ENCODE measurements at regions not wholly inside any gene's neighbourhood (a gene's known extent, or its start where the extent isn't known, plus 50 kb on each side); places are given as distances from the start of the nearest gene placed in this dataset.

DNA sequence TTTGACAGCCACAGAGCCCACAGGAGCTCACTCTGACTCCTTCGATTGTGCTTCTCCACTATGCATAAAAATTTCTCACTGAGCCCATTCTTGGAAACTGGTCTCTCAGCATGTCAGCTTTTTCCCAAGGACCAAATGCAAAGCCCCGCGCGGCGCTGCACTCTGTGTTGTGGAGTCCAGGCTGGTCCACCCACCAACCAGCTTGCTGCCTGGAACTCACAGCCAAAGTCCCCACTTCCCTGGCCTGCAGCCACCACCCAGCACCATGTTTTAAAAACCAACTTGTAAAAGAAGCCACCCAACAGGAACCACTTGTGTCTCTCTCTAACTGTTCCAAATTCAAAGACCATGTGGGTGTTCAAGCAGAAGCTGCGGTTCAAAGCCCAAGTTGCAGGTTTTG is 124.4 kb downstream of the SPATA19 start:
- DNase-seq: no peak

DNA sequence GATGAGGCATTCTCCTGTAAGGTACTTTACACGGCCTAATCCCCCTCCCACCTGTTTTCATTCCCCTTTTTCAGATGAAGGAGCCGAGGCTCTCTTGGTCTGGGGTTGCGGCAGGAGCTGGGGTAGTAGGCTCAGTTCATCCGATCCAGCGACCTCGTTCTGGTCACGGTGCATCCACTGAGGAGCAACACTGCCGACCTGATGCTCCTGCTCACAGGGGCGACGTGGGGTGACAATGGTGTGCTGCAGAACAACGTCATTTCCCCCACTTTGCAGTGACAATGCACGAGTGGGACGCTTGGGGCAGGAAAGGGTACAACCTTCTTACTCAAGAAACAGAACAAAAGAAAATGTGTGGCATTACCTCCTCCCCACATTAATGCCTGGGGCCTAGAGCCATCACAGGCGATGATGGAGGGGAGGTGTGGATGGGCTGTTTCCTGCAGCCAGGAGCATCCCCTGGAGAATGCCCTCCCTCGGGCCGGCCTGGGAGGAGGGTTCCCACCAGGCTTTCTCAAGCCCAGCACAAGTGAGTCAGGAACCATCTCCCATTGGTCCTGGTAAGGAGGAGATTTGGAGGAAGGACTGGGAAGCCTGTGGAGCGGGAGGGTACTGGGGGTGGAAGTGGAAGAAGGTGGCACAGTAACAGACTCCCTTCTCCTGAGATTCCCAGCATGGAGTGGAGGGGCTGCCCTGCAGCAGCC is 125.6 kb downstream of the SPATA19 start:
- no peak for DNase-seq

DNA sequence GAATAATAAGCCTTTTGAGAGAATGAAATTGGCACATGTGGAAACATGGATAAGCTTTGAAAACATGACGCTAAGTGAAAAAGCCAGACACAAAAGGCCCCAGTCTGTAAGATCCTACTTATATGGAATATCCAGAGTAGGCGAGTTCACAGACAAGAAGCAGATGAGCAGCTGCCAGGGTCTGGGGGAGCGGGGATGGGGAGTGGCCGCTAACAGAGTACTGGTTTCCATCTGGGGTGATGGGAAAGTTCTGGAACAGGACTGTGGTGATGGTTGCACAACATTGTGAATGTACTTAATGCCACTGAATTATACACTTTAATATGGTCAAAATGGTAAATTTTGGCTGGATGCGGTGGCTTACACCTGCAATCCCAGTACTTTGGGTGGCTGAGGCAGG is 126.5 kb downstream of the SPATA19 start:
- DNase-seq: no peak

DNA sequence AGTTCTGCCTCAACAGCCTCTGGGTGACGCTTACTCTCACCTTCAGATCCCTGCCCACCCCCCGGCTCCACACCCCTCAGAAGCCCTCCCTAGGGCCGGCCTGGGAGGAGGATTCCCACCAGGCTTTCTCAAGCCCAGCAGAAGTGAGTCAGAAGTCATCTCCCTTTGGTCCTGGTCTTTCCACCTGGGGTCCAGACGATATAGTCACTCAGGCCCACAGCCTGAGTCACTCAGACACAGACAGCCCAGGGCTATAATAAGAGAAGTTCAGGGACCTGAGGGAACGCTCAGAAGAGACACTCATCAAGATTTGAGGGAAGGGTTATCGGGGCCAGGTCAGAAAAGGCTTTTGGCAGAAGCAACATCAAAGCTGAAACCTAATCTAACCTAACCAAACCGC is 127.1 kb downstream of the SPATA19 start:
- DNase-seq: no peak

DNA sequence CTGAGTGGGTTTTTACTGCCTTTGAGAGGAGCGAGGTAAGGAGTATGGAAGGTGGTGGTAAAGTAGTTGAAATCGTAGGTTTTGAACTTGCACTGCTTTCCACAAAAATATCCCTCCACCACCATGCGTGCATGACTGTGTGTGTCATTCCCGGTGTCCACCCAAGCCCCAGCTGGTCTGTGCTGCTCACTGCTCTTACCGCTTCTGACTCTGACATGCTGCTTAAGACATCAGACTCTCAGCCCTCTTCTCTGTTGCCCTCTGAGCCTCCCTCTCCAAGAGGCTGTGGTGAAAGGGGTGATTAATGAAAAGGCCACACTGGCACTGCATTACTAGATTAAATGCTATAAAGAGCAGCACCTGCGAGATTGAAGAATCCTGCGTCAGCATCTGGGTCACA is 128.7 kb downstream of the SPATA19 start:
- no peak for DNase-seq

DNA sequence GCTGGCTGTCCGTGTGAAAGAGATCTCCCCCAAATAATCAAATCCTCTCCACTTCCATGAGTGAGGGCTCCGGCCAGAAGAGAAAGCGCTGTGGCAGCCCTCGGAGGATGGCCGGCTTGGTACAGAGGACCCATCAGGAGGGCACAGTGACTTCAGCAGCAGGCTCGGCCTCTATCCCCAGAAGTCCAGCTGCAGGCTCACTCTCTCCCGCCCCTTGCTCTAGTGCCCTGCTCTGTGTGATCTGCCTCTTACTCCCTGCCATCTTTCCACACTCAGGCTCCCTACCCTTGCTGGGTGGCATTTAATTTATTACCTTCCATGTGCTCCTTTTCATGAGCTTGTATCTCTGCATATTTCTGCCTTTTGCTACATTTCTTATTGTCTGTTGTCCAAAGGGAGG is 129.7 kb downstream of the SPATA19 start:
- no peak for DNase-seq

DNA sequence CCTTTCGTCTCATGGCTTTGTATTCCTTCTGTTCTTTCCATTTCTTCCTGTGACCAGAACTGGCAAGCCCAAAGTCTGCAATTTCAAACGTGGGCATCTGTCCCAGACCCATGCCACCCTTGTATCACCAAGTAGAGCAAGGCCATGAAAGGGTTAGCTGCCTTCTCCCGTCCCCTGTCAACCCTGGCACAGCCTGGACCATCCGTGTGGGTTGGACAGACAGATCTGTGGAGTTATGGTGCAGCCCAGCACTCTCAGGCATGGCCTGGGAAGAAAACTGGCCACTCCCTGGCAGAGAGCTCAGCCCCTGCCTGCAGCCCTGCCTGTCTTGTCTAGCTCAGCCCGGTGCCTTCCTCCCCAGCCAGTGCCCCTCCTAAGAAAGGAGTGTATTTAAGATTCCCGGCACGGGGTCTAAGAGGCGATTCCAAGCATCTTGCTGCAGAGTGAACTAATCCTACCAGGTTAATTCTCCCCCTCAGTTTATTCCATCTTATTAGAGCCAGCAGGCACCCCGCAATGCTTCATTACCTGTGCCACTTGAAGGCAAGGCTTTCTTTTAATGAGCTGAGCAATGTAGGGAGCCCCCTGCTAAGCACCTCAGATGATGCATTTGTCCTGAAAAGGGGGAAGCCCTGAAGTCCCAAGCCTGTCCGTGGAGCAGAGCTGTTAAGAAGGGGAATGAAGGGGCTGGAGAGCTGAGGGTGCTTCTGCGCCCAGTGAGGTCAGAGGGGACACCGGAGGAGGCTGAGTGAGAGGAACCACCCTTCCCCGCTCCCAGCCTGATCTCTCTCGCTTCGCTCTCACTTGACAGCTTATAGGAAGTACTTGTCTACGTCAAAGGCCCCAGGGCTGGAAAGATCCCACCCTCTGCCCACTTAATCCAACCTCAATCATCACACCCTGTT is 130.6 kb downstream of the SPATA19 start:
- DNase-seq: no peak

DNA sequence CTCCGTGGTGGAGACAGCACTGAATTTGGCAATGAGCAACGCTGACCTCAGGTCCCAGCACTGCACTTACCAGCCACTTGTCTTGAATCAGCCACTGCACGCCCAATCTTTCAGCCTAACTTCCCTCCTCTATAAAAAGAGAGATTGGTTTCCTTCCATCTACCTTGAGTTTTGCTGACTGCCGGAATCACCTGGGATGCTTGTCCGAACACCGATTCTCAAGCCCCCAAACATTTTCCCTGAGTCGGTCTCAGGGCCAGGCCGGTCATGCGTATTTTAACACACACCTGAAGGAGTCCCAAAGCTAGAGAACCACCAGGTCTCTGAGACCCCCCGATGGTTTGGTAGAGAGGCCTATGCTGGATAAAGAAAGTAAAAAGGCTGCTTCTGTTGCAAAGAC is 131.5 kb downstream of the SPATA19 start:
- DNase-seq: no peak

DNA sequence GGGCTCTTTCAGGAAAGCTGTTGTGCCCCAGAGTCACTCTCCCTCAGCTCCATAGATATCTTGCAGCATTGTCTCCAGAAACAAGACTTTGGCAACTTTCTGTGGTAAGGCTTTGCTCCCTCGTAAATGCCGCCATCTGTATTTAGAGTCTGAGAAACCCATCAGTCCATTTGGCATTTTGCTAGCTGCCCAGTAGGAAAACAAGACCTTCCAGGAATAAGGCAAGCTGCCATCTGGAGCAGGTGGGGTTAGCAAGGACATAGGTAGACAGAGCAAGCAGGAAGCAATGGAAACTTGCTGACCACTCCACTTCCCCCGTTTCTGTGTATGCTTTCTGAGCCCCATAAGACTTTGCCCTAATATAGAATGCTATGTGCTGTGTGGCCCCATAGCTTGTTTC is 131.9 kb downstream of the SPATA19 start:
- DNase-seq: no peak

DNA sequence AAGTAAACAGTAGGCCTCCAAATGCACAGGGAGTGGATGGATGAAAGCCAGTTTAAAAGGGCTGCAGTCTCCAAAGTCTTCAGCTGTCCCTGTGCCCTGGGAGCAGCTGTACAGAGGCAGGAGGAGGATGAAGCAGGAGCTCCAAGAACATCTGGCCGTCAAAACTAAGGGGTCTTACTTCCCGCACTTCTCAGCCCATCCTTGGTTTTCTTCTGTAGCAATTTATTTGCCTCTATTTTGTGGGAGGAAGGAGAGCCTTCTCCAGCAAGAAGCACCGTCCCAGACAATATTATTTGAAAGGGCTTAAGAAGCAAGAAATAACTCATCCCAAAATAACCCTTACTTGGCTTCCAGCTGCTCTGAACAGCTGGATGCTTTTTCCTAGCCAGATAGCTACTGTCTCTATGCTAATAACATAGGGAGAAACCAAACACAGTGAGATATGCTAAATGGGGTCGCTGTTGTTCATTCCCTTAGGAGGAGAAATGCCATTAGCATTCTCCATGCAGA is 133.2 kb downstream of the SPATA19 start:
- DNase-seq: peak; percentile 45

DNA sequence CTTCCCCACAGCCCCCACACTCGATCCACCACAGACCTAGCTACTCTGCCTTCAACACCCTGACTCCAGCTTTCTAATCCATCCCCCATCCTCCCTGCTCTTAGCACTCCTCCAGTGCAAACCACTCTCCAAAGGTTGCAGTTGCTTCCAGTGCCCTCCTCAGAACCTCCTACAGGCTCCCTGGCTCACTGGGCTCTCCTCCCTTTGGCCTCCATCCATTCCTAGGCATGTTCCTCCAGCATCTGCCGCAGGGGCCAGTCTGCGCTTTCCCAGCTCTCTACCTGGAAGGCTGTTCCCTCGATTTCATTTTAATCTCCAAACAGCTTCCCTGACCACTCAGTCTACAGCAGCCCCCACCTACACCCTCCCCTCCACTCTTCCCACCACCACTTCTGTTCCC is 133.8 kb downstream of the SPATA19 start:
- DNase-seq: peak; percentile 8

DNA sequence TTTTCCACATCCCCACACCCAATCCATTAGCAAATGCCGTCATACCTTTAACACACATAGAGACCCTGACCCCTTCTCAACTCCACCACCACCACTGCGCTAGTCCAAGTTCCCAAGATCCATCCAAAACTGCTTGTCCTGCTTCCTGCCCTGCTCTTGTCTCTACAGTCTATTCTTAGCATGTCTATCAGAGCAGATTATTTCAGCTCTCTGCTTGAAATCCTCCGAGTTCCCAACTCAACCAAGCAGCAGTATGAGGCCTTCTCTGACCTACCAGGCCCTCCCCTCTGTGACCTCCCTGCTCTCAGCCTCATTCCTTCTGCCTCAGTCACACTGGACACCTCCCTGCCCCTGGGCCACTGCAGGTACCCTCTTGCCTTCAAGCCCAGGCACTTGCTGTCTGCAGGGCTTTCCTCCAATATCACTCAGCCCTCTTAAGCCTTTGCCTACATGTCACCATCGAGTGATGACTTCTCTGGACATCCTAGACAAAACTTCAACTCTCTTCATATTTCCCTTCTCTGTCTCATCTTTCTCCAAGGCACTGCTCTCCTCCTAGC is 134.6 kb downstream of the SPATA19 start:
- no peak for DNase-seq

DNA sequence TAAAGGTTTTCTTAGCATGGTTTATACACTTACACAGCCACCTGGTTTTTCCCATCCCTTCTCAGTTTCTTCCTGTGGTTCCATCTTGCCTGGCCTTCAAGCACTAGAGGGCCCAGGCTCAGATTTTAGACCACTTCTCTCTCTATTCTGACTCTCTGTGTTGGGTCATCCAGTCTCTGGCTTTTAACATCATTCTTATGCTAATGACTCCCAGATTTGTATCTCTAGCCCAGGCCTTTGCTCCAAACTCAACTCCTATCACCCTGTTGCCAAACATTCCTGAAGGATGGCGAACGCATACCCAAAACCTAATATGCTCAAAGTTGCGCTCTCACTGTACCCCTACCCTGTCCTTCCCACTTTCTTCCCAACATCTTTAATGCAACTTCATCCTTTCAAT is 135.1 kb downstream of the SPATA19 start:
- no peak for DNase-seq

DNA sequence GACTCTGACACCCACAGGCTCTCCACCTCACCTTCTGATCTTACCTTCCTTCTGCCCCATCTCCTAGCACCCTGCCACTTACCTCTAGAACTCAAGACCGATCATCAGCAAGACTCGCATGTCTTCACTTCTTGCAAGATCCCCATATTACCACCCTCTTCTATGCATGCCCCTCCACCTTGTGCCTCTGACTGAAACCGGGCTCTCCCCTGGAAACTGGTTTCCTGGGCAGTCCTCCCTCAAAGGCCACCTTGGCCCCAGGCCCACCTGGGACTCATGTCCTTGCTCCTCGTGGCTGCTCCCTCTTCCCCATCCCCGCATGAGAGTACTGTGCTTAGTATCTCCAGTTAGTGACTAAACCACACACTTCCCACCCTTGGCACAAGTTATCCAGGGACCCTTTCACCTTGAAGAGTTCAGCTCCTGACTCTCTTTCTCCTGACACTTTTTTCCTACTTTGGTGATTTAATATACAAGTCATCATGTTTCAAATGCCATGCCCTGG is 136.7 kb downstream of the SPATA19 start:
- DNase-seq: no peak

DNA sequence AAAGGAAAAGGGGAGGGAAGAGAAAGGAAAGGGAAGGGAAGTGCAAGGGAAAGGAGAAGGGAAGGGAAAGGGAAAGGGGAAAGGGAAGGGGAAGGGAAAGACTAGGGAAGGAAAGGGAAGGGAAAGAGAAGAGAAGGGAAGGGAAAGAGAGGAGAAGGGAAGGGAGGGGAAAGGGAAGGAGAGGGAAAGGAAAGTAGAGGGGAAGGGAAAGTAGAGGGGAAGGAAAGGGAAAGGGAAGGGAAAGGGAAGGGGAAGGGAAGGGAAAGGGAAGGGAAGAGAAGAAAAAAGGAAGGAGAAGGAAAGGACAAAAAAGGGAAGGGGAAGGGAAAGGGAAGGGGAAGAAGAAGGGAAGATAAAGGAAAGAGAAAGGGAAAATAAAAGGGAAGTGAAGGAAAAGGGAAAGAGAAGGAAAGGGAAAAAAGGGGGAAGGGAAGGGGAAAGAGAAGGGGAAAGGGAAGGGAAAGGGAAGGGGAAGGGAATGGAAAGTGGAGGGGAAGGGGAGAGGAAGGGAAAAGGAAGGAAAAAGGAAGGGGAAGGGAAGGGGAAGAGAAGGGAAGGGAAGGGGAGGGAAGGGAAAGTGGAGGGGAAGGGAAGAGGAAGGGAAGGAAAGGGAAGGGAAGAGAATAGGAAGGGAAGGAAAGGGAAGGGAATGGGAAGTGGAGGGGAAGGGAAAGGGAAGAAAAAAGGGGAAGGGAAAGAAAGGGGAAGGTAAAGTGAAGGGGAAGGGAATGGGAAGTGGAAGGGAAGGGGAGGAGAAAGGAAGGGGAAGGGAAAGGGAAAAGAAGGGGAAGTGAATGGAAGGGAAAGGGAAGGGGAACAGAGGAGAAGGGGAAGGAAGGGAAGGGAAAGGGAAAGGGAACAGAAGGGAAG is 138.2 kb downstream of the SPATA19 start:
- no peak for DNase-seq

DNA sequence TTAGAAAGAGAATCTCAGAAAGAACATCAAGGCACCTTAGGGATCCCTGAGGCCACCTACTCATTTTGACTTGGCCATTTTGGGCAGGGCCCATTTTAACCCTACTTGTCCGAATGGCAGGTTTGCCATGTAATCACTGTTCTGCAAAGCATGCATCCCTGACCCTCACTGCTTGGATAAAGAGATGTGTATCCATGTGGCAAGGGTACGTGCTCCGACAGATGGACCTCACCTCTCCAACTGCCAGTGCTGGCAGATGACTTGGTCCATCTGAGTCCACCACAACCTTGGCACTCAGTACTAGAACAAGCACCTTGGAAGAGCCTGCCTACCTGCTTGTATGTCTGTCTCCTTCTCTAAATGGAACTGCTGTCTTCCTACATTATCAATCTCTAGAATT is 139.4 kb downstream of the SPATA19 start:
- DNase-seq: no peak

DNA sequence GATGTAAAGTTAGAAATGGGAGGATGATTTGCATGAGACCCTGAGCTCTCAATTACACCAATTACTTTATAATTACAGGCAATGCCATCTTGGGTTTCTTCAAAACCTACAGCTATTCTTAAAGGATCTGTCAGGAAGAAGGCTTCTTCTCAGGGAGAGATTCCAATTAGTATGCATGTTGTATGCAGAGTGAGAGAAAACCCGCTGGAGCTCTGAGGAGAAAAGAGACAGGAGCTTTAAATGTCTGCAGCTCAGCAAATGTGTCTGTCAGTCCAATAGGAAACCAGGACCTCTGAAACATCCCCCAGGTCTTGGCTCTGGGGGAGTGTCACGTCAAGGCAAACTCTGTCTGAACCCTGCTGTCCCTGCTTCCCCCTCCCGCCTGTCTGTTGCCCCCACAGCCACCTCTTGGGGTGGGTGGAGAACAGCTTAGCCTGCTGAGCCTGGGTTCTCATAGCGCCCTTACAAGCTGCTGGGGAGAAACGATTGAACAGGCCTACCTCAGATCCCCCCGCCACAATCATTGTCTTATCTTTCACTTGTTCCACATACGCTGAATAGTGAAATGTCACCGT is 140.2 kb downstream of the SPATA19 start:
- DNase-seq: no peak

DNA sequence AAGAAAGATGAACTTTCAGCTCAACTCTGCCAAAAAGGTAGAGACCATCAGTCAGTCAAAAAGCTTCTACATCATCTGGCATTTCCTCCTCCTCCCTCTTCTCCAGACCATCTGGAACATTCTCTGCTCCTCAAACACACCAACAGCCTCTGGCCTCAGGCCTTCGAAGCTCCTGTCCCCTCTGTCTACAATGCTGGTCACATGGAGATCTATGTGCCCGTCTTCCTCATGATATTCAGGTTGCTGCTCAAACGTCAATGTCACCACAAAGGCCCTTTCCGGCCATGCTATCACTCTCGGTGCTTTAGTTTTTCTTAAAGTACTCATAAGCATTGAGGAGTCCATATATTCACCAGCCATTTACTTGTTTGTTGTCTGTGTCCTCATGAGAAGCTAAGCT is 146.2 kb downstream of the SPATA19 start:
- DNase-seq: no peak

DNA sequence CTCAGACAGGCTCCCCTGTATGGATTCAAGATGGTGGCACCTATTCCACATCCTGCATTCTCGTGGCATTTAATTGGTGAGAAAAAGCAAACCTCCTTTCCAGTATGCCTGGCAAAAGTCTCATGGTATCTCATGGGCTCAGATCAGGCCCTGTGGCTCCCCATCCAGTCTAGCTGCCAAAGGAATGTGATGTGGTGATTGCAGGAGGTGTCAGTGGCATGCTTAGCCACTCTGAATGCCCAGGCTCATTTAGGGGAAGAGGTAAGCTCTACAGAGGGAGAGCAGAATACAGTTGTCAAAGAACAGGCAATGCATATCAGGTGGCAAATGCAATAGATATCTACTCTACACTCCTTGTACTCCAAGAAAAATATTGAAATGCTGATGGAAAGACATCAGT is 146.7 kb downstream of the SPATA19 start:
- DNase-seq: no peak

DNA sequence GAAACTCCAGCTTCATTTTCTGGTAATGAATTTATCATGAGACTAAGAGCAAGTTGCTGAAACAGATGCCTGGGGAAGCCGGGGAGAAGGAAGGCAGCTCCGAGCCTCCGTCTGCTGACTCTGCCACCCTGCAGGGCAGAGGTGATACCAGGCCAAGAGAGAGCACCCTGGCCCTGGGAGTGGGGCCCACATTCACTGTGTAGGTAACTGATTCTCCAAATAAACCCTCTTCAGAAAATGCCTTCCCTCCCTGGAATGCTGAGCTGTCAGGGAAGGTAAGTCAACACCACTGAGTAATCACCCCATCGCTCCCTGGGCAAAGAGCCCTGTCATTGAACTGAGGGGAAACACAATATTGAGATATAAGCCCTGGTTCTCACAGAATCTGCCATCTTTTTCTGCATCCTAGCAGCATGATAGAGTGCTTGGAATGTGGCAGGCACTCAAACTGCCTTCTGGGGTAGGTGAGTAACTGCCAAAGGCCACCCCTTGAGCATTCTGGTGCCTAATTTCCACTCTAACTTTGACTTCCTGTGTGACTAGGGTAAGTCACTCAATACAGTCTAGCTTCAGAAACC is 147.6 kb downstream of the SPATA19 start:
- DNase-seq: no peak

DNA sequence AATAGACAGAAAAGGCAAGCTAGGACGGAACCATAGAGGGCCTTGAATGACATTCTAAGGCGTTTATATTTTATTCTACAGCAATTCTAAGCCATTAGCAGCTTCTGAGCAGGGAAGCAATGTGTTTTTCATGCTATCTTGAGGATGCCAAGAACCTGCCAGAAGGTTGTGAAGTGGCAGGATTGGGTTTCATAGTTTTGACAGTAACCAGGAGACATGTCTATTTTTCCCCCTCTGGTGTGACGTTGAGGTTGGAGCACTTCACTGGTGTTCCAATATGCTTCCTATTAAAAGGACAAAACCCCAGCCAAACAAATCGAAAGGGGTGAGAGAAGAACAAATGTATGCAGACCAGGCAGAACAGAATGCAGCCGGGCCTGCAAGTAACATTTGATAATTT is 148.2 kb downstream of the SPATA19 start:
- no peak for DNase-seq
